HepG2 (cell line): ENCODE measurements at regions not wholly inside any gene's neighbourhood (a gene's known extent, or its start where the extent isn't known, plus 50 kb on each side); places are given as distances from the start of the nearest gene placed in this dataset.

Source experiments
- CHD2 ChIP-seq: IDR thresholded peaks from 2 replicates; pipeline ENCODE4 v1.6.1; 2011; ENCODE audit warnings: low read depth, low read length, improper control_type of control experiment
- KLF11 ChIP-seq: IDR thresholded peaks from 2 replicates; pipeline ENCODE4 v1.6.1; 2016; ENCODE audit warnings: missing compliant biosample characterization
- MATR3 ChIP-seq: sonication (generic); formaldehyde crosslinking; IDR thresholded peaks from 2 replicates; pipeline ENCODE4 v1.4.0; 2020; ENCODE audit warnings: missing genetic modification reagents
- SNRNP70 ChIP-seq: fragments of 200-400 bp; formaldehyde crosslinking; IDR thresholded peaks from 2 replicates; pipeline ENCODE4 v1.6.1; 2017; ENCODE audit warnings: mild to moderate bottlenecking, low read depth, low read length, moderate library complexity
- ZBTB3 ChIP-seq: sonication (generic); formaldehyde crosslinking; IDR thresholded peaks from 2 replicates; pipeline ENCODE4 v1.4.0; 2020; ENCODE audit warnings: low read depth, mild to moderate bottlenecking, moderate library complexity, missing genetic modification reagents, borderline replicate concordance
- ZMYM3 ChIP-seq: sonication (generic); formaldehyde crosslinking; IDR thresholded peaks from 2 replicates; pipeline ENCODE4 v1.5.1; 2020; ENCODE audit warnings: mild to moderate bottlenecking, missing genetic modification reagents
- ZNF30 ChIP-seq: sonication (generic); formaldehyde crosslinking; IDR thresholded peaks from 2 replicates; pipeline ENCODE4 v1.5.0; 2020; ENCODE audit warnings: mild to moderate bottlenecking, missing genetic modification reagents
- ZNF317 ChIP-seq: sonication (generic); formaldehyde crosslinking; IDR thresholded peaks from 2 replicates; pipeline ENCODE4 v1.5.0; 2020; ENCODE audit warnings: mild to moderate bottlenecking, missing genetic modification reagents
- ZNF33B ChIP-seq: sonication (generic); formaldehyde crosslinking; IDR thresholded peaks from 2 replicates; pipeline ENCODE4 v1.5.1; 2020; ENCODE audit warnings: mild to moderate bottlenecking, missing genetic modification reagents
- ZNF546 ChIP-seq: sonication (generic); formaldehyde crosslinking; conservative IDR thresholded peaks from 2 replicates; pipeline ENCODE4 v1.8.1; 2023; ENCODE audit warnings: mild to moderate bottlenecking, missing genetic modification reagents
- ZNF644 ChIP-seq: IDR thresholded peaks from 2 replicates; pipeline ENCODE4 v1.6.1; 2016; ENCODE audit warnings: low read depth
- TF ChIP-seq, protein P1 (sequence below): sonication (generic); formaldehyde crosslinking; IDR thresholded peaks from 2 replicates; pipeline ENCODE4 v1.4.0; 2020; ENCODE audit warnings: missing genetic modification reagents
- TF ChIP-seq, protein P2 (sequence below): sonication (generic); formaldehyde crosslinking; IDR thresholded peaks from 2 replicates; pipeline ENCODE4 v1.5.0; 2020; ENCODE audit warnings: missing genetic modification reagents
- TF ChIP-seq, protein P3 (sequence below): sonication (generic); formaldehyde crosslinking; conservative IDR thresholded peaks from 2 replicates; pipeline ENCODE4 v1.4.0; 2020; ENCODE audit warnings: missing genetic modification reagents
- TF ChIP-seq, protein P4 (sequence below): sonication (generic); formaldehyde crosslinking; IDR thresholded peaks from 2 replicates; pipeline ENCODE4 v1.4.0; 2020; ENCODE audit warnings: missing genetic modification reagents
- TF ChIP-seq, protein P5 (sequence below): sonication (generic); formaldehyde crosslinking; IDR thresholded peaks from 2 replicates; pipeline ENCODE4 v1.8.0; 2022; ENCODE audit warnings: low read depth, missing genetic modification reagents
- TF ChIP-seq, protein P6 (sequence below): IDR thresholded peaks from 2 replicates; pipeline ENCODE4 v1.6.1; 2016; ENCODE audit warnings: low read depth, borderline replicate concordance

DNA sequence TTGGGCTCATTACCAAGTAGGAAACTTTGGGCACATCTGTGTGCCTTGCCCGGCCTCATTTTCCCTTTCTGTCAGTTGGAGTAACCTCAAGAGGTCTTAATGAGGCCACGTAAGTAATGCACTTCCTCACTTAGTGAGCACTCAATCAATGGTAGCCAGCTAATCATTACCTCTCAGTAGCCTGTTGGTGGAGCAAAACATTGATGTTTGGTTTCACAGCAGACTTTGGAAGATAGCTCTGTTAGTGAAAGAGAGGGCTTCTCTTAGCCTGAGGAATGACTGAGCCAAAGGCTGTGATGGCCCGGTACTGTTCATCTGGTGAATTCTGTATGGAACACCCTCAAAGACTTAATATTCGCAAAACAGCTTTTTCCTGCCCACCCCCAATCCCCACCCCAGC, 55.9 kb upstream of the ID4 start (continued):
- TF ChIP-seq, protein P1, sequence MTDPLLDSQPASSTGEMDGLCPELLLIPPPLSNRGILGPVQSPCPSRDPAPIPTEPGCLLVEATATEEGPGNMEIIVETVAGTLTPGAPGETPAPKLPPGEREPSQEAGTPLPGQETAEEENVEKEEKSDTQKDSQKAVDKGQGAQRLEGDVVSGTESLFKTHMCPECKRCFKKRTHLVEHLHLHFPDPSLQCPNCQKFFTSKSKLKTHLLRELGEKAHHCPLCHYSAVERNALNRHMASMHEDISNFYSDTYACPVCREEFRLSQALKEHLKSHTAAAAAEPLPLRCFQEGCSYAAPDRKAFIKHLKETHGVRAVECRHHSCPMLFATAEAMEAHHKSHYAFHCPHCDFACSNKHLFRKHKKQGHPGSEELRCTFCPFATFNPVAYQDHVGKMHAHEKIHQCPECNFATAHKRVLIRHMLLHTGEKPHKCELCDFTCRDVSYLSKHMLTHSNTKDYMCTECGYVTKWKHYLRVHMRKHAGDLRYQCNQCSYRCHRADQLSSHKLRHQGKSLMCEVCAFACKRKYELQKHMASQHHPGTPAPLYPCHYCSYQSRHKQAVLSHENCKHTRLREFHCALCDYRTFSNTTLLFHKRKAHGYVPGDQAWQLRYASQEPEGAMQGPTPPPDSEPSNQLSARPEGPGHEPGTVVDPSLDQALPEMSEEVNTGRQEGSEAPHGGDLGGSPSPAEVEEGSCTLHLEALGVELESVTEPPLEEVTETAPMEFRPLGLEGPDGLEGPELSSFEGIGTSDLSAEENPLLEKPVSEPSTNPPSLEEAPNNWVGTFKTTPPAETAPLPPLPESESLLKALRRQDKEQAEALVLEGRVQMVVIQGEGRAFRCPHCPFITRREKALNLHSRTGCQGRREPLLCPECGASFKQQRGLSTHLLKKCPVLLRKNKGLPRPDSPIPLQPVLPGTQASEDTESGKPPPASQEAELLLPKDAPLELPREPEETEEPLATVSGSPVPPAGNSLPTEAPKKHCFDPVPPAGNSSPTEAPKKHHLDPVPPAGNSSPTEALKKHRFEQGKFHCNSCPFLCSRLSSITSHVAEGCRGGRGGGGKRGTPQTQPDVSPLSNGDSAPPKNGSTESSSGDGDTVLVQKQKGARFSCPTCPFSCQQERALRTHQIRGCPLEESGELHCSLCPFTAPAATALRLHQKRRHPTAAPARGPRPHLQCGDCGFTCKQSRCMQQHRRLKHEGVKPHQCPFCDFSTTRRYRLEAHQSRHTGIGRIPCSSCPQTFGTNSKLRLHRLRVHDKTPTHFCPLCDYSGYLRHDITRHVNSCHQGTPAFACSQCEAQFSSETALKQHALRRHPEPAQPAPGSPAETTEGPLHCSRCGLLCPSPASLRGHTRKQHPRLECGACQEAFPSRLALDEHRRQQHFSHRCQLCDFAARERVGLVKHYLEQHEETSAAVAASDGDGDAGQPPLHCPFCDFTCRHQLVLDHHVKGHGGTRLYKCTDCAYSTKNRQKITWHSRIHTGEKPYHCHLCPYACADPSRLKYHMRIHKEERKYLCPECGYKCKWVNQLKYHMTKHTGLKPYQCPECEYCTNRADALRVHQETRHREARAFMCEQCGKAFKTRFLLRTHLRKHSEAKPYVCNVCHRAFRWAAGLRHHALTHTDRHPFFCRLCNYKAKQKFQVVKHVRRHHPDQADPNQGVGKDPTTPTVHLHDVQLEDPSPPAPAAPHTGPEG (CRISPR knock-in tag) = peak; percentile 91
- TF ChIP-seq, protein P2, sequence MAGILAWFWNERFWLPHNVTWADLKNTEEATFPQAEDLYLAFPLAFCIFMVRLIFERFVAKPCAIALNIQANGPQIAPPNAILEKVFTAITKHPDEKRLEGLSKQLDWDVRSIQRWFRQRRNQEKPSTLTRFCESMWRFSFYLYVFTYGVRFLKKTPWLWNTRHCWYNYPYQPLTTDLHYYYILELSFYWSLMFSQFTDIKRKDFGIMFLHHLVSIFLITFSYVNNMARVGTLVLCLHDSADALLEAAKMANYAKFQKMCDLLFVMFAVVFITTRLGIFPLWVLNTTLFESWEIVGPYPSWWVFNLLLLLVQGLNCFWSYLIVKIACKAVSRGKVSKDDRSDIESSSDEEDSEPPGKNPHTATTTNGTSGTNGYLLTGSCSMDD = no peak
- TF ChIP-seq, protein P3, sequence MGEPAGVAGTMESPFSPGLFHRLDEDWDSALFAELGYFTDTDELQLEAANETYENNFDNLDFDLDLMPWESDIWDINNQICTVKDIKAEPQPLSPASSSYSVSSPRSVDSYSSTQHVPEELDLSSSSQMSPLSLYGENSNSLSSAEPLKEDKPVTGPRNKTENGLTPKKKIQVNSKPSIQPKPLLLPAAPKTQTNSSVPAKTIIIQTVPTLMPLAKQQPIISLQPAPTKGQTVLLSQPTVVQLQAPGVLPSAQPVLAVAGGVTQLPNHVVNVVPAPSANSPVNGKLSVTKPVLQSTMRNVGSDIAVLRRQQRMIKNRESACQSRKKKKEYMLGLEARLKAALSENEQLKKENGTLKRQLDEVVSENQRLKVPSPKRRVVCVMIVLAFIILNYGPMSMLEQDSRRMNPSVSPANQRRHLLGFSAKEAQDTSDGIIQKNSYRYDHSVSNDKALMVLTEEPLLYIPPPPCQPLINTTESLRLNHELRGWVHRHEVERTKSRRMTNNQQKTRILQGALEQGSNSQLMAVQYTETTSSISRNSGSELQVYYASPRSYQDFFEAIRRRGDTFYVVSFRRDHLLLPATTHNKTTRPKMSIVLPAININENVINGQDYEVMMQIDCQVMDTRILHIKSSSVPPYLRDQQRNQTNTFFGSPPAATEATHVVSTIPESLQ (CRISPR knock-in tag) = no peak
- TF ChIP-seq, protein P4, sequence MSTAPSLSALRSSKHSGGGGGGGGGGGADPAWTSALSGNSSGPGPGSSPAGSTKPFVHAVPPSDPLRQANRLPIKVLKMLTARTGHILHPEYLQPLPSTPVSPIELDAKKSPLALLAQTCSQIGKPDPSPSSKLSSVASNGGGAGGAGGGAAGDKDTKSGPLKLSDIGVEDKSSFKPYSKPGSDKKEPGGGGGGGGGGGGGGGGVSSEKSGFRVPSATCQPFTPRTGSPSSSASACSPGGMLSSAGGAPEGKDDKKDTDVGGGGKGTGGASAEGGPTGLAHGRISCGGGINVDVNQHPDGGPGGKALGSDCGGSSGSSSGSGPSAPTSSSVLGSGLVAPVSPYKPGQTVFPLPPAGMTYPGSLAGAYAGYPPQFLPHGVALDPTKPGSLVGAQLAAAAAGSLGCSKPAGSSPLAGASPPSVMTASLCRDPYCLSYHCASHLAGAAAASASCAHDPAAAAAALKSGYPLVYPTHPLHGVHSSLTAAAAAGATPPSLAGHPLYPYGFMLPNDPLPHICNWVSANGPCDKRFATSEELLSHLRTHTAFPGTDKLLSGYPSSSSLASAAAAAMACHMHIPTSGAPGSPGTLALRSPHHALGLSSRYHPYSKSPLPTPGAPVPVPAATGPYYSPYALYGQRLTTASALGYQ (CRISPR knock-in tag) = no peak
- no peak for TF ChIP-seq ZNF30 (CRISPR knock-in tag)
- TF ChIP-seq, protein P5, sequence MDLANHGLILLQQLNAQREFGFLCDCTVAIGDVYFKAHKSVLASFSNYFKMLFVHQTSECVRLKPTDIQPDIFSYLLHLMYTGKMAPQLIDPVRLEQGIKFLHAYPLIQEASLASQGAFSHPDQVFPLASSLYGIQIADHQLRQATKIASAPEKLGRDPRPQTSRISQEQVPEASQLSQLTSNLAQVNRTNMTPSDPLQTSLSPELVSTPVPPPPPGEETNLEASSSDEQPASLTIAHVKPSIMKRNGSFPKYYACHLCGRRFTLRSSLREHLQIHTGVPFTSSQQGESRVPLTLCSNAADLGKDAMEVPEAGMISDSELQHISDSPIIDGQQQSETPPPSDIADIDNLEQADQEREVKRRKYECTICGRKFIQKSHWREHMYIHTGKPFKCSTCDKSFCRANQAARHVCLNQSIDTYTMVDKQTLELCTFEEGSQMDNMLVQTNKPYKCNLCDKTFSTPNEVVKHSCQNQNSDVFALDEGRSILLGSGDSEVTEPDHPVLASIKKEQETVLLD (CRISPR knock-in tag) = no peak
- TF ChIP-seq, protein P6, sequence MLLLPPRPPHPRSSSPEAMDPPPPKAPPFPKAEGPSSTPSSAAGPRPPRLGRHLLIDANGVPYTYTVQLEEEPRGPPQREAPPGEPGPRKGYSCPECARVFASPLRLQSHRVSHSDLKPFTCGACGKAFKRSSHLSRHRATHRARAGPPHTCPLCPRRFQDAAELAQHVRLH = 0 out of 2 replicates have a peak, but pooled peaks have one; percentile 17
- TF ChIP-seq MATR3 (CRISPR knock-in tag) = no peak
- 0 out of 2 replicates have a peak, but pooled peaks have one; percentile 67 for TF ChIP-seq ZNF644
- TF ChIP-seq ZNF546 (CRISPR knock-in tag) = no peak
- TF ChIP-seq ZNF317 (CRISPR knock-in tag) = 0 out of 2 replicates have a peak, but pooled peaks have one; percentile 22
- no peak for TF ChIP-seq SNRNP70
- TF ChIP-seq ZBTB3 = no peak
- no peak for TF ChIP-seq CHD2
- TF ChIP-seq ZMYM3 = no peak
- no peak for TF ChIP-seq ZNF33B
- TF ChIP-seq KLF11 = no peak
